ENCODE measurements at regions not wholly inside any gene's neighbourhood (a gene's known extent, or its start where the extent isn't known, plus 50 kb on each side); places are given as distances from the start of the nearest gene placed in this dataset.
"Not testable (repeated sequence)": the region's sequence is repeated elsewhere in the genome, so short reads cannot be mapped to it uniquely, and the experiment has no call there.

GRCh38 chr13:61546413-61546812 is 130.8 kb upstream of the PCDH20 start:
- Histone ChIP-seq H3K9me3 (no peaks in the 10 kb centered on the region), H3K4me1 (no peaks in the 10 kb centered on the region), H3K27me3 (no peaks in the 10 kb centered on the region), H3K4me3 (no peak overlapping the region), H3K27ac (no peak overlapping the region), H3K36me3 (no peaks in the 10 kb centered on the region)
- ATAC-seq: no peak
- no peak for TF ChIP-seq CTCF (IDR thresholded peaks at IDR 0.05)
- no peak for TF ChIP-seq EP300 (IDR thresholded peaks at IDR 0.05)
- no peak for TF ChIP-seq POLR2AphosphoS5 (IDR thresholded peaks at IDR 0.05)
- TF ChIP-seq POLR2A (IDR thresholded peaks at IDR 0.05): no peak
- WGBS, 2 donors (ENCODE audit: low coverage in 1 of 2): 57 to 72% methylated on average over 4 of the region's 4 CpGs

DNA sequence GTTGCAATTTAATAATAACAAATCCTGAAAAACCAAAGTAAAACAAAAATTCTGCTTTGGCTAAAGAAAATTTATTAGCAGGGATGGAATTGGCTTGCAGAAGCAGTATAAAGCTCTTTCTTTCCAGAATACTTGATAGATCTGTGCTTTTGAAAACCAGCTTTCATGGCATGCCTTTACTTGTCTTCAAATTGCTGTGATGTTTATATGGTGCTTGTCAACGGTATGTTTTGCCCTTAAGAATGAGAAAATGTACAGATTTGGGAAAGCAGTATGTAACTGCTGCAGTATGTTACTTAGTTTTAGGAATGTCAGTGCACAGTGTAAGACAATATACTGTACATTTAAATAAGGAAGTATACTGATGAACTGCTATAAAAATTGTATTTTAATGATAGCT is 120.8 kb upstream of the PCDH20 start:
- WGBS, 2 donors (ENCODE audit: low coverage in 1 of 2): 71 to 73% methylated on average over 1 of the region's 1 CpG
- TF ChIP-seq EP300 (IDR thresholded peaks at IDR 0.05): no peak
- no peaks in the 10 kb centered on the region for H3K36me3 ChIP-seq
- H3K27me3 ChIP-seq: no peaks in the 10 kb centered on the region
- no peak overlapping the region for H3K4me3 ChIP-seq
- no peaks in the 10 kb centered on the region for H3K4me1 ChIP-seq
- no peak overlapping the region for H3K27ac ChIP-seq
- no peaks in the 10 kb centered on the region for H3K9me3 ChIP-seq
- ATAC-seq: no peak

GRCh38 chr13:61531383-61532065 is 115.9 kb upstream of the PCDH20 start:
- ATAC-seq: no peak
- 69% methylated on average over 6 to 10 of the region's 10 CpGs for WGBS, 2 donors (ENCODE audit: low coverage in 1 of 2)
- Histone ChIP-seq H3K27ac (no peak overlapping the region), H3K9me3 (no peaks in the 10 kb centered on the region), H3K36me3 (no peaks in the 10 kb centered on the region), H3K27me3 (no peaks in the 10 kb centered on the region), H3K4me1 (no peaks in the 10 kb centered on the region), H3K4me3 (no peak overlapping the region)
- no peak for TF ChIP-seq POLR2A (IDR thresholded peaks at IDR 0.05)
- no peak for TF ChIP-seq POLR2AphosphoS5 (IDR thresholded peaks at IDR 0.05)
- TF ChIP-seq CTCF (IDR thresholded peaks at IDR 0.05): no peak
- no peak for TF ChIP-seq EP300 (IDR thresholded peaks at IDR 0.05)

DNA sequence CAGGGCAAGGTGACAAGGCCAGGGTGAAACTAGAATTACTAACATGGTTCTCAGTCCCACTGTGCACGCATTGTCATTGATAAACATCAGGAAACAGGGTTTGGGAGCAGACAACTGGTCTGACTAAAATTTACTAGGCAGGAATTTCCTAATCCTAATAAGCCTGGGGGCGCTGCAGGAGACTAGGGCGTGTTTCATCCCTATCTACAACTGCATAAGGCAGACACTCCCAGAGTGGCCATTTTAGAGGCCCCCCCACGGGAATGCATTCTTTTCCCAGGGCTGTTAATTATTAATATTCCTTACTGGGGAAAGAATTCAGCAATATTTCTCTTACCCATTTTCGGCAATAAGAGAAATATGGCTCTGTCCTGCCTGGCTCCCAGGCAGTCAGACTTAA is 103.6 kb upstream of the PCDH20 start:
- not testable (repeated sequence) for H3K36me3 ChIP-seq

GRCh38 chr13:61508936-61509335 is 93.3 kb upstream of the PCDH20 start:
- WGBS, 2 donors (ENCODE audit: low coverage in 1 of 2): 75 to 82% methylated on average over 2 of the region's 2 CpGs
- Histone ChIP-seq H3K27ac (no peak overlapping the region), H3K27me3 (no peaks in the 10 kb centered on the region), H3K9me3 (no peaks in the 10 kb centered on the region), H3K4me3 (no peak overlapping the region), H3K36me3 (no peaks in the 10 kb centered on the region), H3K4me1 (no peaks in the 10 kb centered on the region)
- no peak for TF ChIP-seq CTCF (IDR thresholded peaks at IDR 0.05)
- TF ChIP-seq EP300 (IDR thresholded peaks at IDR 0.05): no peak
- TF ChIP-seq POLR2AphosphoS5 (IDR thresholded peaks at IDR 0.05): no peak
- TF ChIP-seq POLR2A (IDR thresholded peaks at IDR 0.05): no peak
- no peak for ATAC-seq

More for the DNA sequence above, 103.6 kb upstream of the PCDH20 start:
- H3K4me1 ChIP-seq, H3K4me3 ChIP-seq, ATAC-seq, H3K27ac ChIP-seq, H3K9me3 ChIP-seq, H3K27me3 ChIP-seq: not testable (repeated sequence)
- 81 to 86% methylated on average over 4 to 5 of the region's 5 CpGs for WGBS, 2 donors (ENCODE audit: low coverage in 1 of 2)

- H3K9me3 ChIP-seq: no peaks in the 10 kb centered on the region
- H3K27ac ChIP-seq: no peak overlapping the region
- H3K4me1 ChIP-seq: no peaks in the 10 kb centered on the region
- TF ChIP-seq CTCF (IDR thresholded peaks at IDR 0.05) (no peak), EP300 (IDR thresholded peaks at IDR 0.05) (no peak), POLR2AphosphoS5 (IDR thresholded peaks at IDR 0.05) (no peak), POLR2A (IDR thresholded peaks at IDR 0.05) (no peak)
- no peak for ATAC-seq
- no peaks in the 10 kb centered on the region for H3K36me3 ChIP-seq
- no peak overlapping the region for H3K4me3 ChIP-seq
- 17 to 36% methylated on average over 1 of the region's 1 CpG for WGBS, 2 donors (ENCODE audit: low coverage in 1 of 2)
- H3K27me3 ChIP-seq: no peaks in the 10 kb centered on the region
Measured at GRCh38 chr13:61500176-61500575, 84.5 kb upstream of the PCDH20 start.

Measured in gastroesophageal sphincter (tissue), 4 donors.